GM18505 (cell line): ENCODE measurements at regions not wholly inside any gene's neighbourhood (a gene's known extent, or its start where the extent isn't known, plus 50 kb on each side); places are given as distances from the start of the nearest gene placed in this dataset.

Experiments
- ATAC-seq: cut with Tn5 transposase; IDR thresholded peaks from one replicate; pipeline ENCODE4 v1.9.1; 2021; ENCODE audit not compliant: unreplicated experiment
- POLR2A ChIP-seq: IDR thresholded peaks from 4 replicates; pipeline ENCODE4 v1.6.1; 2011; ENCODE audit warnings: borderline replicate concordance; ENCODE audit not compliant: insufficient read depth, insufficient read length; ENCODE audit errors: extremely low read depth

DNA sequence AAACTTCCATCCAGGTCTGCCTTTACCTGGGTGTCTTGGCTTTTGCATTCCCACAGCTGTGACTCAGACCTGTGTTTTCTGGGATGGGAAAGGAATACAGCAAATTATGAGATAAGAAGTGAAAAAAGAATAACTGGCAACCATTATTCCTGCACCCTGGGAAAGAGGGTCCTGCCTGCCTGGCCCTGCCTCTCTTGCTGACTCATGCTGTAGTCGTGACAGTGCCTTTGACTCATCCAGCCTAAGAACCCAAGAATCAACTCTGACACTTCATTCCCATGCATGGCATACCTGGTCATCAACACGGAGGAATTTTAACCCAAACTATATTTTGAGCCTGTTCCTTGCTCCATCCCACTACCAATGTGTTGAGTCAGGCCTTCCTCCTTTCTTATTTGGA, 185.4 kb upstream of the SERP2 start:
- no peak for ATAC-seq
- no peak for TF ChIP-seq POLR2A

DNA sequence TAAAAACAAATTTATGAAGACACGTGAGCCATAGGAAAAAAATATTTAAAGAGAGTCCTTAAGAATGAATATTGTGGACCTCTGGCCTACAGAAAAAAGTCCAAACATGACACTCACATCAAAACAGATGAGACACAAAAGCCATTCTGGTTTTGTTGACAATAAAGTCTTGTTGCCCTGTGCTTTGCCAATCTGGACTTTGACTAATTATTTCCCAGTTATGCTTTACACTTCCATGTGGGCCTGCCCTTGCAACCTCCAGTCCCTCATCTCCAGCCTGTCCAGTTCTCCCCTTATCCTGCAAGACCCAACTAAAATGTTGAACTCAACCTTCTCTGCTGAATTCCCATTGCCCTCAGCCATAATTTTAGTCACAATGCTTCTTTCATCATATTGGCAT, 184.5 kb upstream of the SERP2 start:
- TF ChIP-seq POLR2A, result no peak
- no peak for ATAC-seq

DNA sequence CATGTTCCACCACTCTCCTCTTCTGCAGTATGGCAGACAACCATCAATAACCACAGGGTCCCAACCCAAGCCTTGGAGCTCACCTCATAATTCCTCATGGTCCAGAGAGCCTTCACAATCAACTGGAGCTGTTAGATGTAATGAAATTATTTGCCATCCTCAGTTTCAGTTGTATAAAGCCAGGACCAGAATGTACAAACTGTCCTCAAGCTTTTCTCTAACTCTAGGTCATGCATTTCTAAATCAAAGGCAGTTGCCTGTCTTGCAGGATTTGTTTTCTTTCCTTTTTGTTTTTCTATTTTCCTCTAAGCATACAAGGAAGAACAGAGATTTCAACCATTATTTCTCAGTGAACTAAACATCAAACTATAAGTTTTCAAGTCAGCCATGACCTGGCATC, 182.5 kb upstream of the SERP2 start:
- ATAC-seq, result no peak
- no peak for TF ChIP-seq POLR2A

DNA sequence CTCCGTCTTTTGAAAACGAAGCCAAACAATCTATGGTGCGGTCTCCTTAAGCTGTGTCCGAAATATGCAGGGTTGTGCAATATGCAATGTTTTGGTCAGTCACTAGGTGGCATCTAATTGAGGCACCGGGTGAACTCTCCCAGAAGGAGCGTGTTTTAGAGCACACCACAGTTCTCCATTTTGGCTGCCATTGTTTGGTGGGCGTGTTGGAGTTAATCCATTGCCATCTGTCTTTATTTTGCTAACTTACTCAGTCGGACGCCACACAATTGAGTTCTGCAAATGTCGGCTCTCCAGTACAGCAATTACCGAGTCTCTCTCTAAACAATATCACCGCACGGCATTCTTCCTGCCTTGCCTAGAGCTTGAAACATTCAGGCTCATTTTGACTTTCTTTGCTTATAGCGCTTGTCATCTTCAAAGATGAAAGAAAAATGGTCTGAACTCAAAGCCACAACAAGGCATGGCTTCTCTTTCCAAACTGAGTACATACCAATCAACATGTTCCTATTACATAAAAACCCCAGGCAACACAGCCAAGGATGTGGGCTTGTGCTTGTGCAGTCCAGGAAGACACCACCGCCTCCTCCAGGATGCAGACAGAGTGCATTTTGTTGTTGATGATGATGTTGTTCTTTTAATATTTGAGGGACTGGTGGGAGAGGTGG, 182.0 kb upstream of the SERP2 start:
- TF ChIP-seq POLR2A, result no peak
- no peak for ATAC-seq

DNA sequence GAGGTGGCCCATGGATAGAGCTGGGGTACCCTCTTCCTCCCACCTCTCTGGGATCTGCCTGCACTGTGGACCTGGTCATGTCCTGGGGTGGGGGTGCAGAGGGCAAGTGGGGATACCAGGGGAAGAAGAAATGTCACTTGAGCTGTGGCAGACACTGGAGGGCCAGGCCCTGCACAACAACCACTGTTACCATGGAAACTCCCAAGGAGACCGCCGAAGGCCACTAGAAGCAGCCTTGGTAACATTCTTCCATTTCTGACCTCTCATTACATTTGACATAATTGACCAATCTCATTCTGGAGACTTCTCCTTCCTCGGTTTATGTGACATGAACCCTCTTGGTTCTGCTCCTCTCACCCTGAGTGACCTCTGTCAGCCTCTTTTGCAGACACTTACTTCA, 179.9 kb upstream of the SERP2 start:
- no peak for TF ChIP-seq POLR2A
- no peak for ATAC-seq

DNA sequence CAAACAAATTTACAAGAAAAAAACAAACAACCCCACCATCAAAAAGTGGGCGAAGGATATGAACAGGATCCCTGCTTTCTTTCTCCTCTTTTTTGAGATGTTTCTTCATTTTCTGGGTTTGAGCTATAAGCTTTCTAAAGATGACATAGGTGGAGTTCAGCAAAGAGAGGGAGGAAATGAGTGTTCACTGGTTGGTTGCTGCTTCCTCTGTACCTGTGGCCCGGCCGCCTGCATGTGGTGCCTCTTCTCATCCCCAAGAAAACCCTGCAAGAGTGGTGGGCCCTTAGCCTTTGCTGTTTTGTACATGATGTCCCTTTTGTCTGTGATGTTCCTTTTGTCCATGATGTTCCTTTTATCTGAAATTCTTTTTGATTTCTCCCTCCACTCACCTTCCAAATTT, 178.4 kb upstream of the SERP2 start:
- no peak for ATAC-seq
- TF ChIP-seq POLR2A, result no peak

DNA sequence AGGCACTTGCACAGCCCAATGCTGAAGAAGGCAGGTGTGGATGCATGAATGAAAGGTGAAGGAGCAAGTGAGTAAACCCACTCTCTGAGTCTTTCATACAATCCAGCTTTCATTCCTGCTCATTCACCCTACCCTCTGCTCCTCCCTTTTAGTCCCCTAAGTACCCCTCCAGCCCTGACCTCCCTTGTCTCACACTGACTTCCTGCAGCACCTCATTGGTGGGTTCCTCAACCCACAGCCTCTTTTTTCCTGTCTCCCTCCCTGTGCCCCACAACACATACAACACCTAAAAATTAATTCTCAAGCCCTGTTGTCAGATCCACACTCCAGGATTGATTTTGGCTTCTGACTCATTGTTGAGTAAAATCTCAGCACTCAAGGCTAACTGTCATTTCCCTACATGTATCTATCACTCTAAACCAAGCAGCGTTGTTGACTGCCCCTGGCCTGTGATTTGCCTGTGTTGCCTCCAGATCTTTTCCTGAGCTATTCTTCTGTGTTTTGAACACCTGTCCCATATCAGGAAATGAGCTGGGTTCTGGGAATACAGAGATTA, 177.3 kb upstream of the SERP2 start:
- ATAC-seq, result no peak
- TF ChIP-seq POLR2A, result no peak

DNA sequence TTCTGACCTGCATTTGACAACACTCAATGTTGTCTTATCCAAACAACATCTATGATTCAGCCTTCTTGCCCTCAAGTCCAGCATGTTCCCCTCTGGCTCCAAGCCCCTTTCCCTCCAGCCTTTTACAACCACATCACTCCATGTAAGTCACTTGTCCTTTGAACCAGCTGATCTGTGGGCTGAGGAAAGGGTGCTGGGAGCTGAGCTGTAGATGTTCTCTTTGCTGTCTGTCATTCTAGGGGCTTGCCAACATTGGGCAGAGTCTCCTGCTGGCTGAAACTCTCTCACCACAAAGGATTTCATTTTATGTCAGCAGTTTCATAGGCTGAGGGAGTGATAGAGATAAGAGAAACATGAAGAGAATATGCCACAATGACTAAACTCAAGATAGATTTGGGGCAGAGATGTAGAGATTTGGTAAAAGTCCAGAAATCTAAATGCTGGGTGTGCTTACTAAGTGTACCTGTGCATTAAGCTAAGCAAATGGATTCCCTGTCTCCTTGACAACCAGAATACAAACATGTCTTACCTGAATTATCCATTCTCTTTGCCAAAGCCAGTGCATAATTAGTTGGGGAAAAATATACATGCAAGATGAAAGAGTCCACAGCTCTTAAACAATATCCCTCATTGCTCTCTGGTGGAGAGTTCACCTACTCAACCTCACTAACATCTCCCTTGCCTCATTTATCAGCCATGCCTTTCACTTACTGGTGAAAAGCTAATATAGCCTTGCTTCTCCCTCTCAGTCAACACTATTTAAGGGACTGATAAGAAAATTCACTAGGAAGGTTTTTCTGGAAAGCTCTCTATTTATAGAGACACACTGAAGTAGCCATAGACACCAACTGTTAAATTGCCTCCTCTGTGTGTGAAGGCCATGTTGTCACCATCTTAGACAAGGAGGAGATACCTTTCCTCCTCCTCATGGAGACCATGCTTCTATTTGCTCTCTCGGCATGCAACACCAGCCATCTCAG, 175.5 kb upstream of the SERP2 start:
- ATAC-seq, result peak; percentile 90
- TF ChIP-seq POLR2A, result no peak

DNA sequence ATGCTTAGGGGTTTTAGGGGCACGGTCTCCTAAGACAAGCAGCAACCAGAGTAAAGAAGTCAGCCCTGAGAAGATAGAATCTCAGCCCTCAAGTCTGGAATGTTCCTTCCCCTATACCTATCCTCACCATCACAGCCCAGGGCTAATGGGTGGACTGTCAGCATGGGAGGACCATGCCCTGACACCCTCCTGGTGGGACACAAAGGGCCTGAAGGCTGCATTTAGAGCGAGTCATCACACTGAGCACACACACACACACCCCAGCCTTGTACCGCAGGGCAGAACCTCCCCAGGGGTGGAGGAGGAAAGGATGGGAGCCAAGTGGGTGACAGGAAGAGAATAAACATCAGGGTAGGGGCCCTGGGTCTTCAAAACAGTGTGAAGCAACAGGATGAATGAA, 174.8 kb upstream of the SERP2 start:
- TF ChIP-seq POLR2A, result no peak
- no peak for ATAC-seq

DNA sequence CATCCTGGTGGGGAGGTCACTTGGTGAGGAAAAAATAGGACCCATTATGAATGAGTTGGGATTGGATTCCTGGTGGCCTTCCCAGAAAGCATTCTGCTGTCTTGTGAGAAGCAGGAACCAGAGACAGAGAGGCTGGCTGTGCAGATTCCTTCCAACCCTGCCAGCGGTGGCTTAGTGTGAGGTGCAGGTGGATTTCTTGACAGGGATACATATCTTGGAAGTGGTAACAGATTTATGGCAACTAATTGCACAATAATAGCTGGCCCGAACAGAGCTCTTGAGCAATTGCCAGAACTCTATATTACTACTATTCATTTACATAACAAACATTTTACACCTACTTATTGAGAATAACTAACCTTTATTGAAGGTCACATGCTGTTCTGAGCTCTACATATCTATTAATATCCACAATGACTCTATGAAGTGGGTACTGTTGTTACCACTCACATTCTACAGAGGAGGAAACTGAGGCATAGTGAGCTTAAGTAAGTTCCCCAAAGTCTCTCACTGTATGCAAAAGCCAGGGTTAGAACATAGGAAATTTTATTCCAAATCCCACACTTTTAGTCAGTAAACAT, 173.9 kb upstream of the SERP2 start:
- no peak for ATAC-seq
- no peak for TF ChIP-seq POLR2A

DNA sequence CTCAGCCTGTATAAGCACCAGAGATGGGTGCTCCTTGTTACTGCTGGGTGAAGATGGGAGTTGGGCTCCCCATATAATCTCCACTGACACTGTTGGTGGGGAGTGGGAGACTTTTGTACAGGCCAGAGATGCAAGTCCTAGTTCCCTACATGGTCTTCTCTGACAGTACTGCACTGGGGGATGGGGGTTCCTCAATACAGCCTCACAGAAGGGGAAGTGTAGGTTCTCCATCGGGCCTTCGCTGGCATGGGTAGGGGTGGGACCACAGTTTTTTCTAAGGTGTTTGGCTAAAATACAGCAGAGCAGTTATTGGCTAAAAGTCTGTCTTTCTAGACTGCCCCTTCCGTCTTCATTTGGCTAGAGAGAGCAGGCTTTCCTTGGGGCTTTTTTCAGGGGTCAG, 167.2 kb upstream of the SERP2 start:
- no peak for TF ChIP-seq POLR2A

DNA sequence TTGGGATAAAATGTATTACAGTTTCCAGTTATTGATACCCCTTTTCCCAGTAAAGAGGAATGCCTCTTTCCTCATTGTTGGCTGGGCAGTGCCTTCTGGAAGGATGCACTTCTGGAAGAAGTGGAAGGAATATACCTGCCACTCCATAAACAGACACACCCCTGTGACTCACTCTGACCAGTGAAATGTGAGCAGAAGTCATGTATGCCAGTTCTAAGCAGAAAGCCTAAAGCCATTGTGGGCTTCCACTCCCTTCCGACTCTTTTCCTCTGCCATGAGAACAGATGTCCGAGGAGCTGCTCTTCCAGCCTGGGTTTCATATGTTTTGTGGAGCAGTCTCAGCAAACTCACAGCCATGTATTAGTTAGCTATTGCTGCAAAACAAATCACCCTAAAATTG, 166.1 kb upstream of the SERP2 start:
- TF ChIP-seq POLR2A, result no peak
- ATAC-seq, result no peak

More for the DNA sequence above, 167.2 kb upstream of the SERP2 start:
- no peak for ATAC-seq

DNA sequence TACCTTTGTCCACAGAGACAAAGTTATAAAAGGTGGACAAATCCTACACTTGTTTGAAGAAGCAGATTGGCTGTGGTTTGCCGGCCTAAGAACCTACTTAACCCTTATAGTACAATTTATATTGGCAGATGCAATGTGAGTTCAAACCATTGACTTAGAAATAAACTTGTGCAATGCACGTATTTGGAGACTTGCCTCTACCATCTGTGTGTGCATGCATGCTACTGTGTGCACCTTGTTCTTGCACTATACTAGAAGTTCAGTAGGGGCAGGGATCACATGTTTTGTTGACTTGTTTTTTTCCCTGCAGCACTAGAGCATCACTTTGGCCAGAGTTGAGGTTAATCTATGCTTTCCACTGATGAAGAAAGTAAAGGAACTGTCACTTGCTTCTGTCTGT, 163.1 kb upstream of the SERP2 start:
- no peak for TF ChIP-seq POLR2A
- ATAC-seq, result no peak
